Muscle of back (tissue), 3 donors: ENCODE measurements at regions not wholly inside any gene's neighbourhood (a gene's known extent, or its start where the extent isn't known, plus 50 kb on each side); places are given as distances from the start of the nearest gene placed in this dataset.
"Not testable (repeated sequence)": the region's sequence is repeated elsewhere in the genome, so short reads cannot be mapped to it uniquely, and the experiment has no call there.

Source experiments
- DNase-seq, 3 donors: peaks; one replicate each; pipeline versions ENCODE4 v3.0.0 to v3.0.0-alpha.2; 2013

DNA sequence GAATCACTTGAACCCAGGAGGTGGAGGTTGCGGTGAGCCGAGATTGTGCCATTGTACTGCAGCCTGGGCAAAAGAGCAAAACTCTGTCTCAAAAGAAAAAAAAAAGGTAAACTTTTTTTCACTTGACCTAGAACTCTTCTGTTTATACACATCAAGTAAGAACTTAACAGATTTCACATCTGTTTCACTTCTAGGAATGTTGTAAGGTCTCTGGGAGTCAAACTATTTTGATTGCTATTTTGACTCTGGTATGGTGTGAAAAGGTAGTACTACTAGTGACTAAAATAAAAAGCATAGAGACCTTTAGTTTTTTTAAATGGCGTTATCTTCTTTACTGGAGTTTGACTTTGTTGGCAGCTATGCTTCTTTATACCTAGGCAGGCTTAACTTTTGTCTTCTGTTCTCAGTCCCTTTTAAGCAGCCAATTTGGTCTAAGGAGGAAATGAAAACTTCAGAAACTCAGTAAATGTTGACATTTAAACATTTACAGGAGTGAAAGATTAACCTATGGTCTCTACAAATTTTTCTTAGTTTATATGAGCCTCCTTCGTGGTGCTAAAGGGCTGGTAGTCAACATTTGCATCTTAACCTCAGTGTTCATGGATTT is 84.7 kb downstream of the METTL2B start:
- not testable (repeated sequence) for DNase-seq

DNA sequence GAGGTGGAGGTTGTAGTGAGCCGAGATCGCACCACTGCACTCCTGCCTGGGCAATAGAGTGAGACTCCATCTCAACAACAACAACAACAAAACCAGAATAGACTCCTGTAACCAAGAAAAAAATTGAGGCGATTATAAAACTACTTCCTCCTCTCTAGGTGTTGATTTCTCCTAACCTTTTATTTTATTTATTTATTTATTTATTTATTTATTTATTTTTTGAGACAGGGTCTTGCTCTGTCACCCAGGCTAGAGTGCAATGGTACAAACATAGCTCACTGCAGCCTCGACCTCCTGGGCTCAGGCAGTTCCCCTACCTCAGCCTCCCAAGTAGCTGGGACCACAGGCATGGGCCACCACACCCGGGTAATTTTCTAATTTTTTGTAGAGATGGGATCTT is 86.2 kb downstream of the METTL2B start:
- not testable (repeated sequence) for DNase-seq

DNA sequence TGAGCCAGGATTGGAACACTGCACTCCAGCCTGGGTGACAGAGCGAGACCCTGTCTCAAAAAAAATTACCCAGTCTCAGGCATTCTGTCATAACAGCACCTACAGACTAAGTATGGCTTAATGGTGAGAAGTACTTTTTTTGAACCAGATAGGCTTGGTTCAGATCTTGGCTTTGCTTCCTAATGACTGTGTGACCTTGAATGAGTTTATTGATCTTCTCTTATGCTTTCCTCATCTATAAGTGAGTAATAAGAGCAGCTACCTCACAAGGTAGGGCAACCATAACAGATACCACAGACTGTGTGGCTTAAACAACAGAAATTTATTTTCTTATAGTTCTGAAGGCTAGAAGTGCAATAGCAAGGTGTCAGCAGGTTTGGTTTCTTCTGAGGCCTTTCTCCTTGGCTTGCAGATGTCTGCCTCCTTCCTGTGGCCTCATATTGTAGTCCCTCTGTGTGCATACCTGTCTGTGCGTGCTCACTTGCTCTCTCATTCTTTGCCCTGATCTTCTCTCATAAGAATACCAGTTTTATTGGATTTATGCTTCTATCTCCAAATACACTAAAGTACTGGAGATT is 87.7 kb downstream of the METTL2B start:
- DNase-seq, result not testable (repeated sequence)

DNA sequence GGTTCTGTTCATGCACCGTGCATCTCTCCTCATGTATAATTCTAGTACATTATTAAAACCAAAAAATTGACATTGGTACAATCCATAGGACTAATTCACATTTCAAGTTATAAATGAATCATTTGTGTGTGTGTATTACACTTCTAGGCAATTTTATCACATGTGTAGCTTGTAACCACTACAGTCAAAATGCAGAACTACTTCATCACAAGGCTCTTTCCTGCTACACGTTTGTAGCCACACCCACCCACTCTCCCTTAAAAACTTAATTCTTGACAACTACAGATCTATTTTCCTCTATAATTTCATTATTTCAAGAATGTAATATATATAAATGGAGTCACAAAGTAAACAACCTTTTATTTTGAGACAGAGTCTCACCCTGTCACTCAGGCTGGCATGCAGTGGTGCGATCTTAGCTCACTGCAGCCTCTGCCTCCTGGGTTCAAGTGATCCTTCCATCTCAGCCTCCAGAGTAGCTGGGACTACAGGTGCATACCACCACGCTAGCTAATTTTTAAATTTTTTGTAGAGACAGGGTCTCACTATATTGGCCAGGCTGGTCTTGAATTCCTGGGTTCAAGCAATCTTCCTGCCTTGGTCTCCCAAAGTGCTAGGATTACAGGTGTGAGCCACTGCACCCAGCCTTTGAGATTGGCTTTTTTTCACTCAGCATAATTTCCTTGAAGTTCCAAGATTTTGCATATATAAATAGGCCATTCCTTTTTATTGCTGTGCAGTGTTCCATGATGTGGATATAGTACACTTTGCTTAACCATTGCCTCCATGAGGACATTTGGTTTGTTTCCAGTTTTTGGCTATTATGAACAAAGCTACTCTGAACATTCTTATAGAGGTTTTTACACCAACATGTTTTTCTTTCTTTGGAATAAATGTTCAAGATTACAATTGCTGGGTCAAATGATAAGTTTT is 88.7 kb downstream of the METTL2B start:
- DNase-seq, result not testable (repeated sequence)

DNA sequence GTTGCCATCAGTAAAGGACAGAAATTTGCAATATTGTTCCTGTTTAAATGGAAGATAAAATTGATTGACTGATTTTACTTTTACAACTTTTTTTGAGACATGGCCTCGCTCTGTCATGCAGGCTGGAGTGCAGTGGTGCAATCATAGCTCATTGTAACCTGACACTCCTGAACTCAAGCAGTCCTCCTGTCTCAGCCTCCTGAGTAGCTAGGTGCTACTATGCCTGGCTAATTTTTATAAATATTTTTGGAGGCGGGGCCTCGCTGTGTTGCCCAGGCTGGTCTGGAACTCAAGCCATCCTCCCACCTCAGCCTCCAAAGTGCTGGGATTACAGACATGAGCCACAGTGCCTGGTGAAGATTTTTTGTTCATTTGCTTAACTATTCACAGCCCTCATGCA is 96.8 kb upstream of the GARIN1A start:
- DNase-seq, result not testable (repeated sequence)

DNA sequence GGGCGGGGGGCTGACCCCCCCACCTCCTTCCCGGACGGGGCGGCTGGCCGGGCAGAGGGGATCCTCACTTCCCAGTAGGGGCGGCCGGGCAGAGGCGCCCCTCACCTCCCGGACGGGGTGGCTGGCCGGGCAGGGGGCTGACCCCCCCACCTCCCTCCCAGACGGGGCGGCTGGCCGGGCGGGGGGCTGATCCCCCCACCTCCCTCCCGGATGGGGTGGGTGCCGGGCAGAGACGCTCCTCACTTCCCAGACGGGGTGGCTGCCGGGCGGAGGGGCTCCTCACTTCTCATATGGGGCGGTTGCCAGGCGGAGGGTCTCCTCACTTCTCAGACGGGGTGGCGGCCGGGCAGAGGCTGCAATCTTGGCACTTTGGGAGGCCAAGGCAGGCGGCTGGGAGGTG is 95.1 kb upstream of the GARIN1A start:
- DNase-seq, result not testable (repeated sequence)

DNA sequence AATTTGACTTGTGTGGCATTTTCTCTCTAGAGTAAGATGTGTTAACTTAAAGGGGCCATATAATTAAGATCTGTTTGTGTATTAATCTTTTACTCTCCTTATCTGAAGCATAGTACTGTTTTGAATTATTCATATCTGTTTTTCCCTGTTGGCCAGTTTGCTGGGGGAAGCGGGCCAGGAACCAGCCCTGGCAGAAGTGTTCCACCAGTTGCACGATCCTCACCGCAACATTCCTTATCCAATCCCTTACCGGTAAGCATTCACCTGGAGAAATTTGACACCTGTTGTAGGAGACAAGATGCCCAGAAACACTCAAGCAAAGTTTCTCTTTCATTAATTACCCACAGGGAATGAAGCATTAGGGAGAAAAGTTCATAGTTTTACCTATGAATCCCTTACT is 92.2 kb upstream of the GARIN1A start:
- not testable (repeated sequence) for DNase-seq

DNA sequence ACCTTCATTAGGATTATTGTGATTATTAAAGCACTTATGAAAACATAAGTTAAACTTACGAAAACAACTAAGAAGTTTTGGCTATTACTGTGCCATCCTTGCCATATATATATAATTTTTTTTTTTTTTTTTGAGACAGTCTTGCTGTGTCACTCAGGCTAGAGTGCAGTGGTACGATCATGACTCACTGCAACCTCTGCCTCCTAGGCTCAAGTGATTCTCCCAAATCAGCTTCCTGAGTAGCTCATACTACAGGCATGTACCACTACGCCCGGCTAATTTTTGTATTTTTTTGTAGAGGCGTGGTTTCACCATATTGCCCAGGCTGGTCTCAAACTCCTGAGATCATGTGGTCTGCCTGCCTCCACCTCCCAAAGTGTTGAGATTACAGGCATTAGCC is 91.0 kb upstream of the GARIN1A start:
- not testable (repeated sequence) for DNase-seq

DNA sequence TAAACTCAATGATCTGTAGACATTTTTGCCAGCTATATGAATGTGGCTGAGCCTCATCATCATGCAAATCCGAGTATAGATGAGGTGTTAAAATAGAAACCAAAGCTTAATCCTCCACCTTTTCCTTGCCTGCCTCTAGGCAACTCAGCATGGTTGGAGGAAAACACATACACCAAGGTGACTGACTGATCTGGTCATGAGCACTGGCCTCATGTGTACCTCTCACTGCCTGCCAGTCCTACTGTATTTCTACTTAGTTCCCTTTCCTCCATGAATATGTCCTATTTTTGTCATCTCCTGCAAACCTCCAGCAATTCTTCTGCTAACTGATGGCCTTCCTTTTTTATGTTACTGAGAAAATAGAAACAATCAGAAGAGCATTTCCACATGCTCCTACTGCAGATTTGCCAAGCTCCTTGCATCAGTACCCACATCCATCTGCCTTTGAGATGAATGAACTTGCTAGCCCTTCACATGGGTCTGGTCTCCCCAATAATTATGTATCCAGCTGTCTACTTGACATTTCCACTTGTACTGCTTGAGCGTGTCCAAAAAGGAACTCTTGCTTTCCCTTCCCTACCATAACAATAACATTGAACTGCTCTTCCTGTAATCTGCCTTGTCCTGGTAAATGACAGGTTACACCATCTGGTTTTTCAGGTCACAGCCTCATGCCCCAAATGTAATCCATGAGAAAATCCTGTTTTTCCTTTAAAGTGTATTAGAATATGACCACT is 90.1 kb upstream of the GARIN1A start:
- not testable (repeated sequence) for DNase-seq

DNA sequence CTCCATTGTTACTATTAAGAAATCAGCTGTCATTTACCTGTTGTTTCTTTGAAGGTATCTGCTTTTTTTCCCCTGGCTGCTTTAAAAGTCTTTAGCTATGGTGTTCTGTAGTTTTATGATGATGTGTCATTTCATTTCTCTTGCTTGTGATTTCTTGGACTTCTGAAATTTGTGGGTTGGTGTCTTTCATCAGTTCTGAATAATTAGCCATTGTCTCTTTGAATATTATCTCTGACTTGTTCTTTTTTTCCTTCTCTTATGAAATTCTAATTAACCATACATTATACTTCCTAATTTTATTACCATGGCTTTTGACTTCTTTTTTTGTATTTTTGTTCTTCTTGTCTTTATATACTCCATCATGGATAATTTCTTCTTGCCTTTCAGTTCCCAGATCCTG is 85.4 kb upstream of the GARIN1A start:
- DNase-seq, result not testable (repeated sequence)

DNA sequence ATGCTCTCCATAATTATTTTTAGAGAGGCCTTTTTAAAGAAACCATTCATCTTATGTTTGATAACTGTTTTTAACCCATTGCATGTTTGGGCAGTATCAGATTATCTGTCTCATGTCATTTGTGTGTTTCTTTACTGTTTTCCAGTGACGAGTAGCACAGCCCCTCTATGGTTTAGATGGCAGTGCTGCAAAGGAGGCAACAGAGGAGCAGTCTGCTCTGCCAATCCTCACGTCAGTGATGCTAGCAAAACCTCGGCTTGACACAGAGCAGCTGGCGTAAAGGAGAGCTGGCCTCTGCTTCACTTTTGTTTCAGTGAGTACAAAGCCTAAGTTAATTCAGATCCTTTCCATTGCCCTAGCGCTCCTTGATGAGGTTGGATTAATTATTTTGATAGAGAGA is 80.4 kb upstream of the GARIN1A start:
- DNase-seq, result no peak

DNA sequence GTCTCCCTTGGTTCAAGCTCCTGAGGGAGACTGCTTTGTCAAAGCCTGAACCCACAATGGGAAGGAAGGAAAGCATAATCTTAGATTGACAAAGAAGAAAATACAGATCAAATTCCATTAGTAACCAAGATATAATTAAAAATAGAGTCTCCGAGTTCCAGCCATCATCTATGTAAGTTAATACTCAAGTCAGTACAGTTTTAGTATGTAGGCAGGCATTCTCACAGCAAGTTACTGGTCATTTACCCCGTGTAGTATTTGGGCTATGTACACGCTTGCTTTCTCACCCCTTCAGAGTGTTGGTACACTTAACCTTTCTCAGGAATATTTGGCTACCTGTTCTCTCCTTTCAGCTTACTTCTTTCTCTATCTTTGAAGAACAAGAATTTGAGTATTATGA is 79.9 kb upstream of the GARIN1A start:
- DNase-seq, result not testable (repeated sequence)

DNA sequence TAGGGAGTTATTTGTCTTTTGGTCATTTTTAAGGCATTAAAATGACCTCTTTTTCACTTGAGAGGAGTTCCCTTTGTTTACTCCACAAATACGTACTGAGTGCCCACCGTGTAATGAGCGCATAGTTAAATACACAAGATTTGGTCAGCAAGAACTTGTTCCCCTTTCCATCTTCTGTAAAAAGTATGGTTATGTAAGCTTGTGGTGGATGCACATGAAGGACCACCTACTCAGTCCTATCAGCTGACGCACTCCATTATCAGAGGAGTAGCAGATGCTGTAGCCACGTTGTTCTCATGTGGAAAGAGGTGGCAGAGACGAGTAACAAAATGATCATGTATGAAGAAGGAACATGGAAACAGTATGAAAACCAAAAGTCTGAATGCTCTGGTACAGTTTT is 78.0 kb upstream of the GARIN1A start:
- DNase-seq, result not testable (repeated sequence)

DNA sequence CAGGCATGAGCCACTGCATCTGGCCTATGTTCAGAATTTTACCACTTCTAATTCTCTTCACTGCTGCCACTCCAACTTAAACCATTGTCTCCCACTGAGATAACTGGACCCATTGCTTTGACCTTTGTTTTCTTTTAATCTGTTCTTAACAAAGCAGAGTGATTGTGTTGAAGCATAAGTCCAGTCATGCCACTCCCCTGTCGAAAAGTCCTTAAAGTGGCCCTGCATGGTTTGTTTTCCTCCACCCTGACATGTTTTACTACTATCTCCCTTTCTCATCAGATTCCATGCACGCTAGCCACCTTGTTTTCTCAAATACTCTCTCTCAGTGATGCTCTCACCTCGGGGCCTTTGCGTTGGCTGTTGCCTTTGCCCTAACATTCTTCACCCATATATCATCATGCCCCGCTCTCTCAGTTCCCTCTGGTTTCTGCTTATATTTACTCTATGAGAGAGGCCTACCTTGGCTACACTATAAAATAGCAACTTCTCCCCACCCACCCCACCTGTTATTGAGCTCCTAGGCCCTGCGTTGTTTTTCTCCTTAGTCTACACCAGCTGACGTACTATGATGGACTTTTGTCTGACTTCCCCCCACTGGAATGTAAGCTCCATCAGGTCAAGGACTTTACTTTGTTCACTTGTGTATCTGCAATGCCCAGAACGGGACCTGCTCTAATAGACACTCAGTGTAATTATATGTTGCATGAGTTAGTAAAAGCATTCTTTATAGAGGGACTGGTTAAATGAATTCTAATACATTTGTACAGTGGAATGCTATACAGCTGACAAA is 75.6 kb upstream of the GARIN1A start:
- not testable (repeated sequence) for DNase-seq

DNA sequence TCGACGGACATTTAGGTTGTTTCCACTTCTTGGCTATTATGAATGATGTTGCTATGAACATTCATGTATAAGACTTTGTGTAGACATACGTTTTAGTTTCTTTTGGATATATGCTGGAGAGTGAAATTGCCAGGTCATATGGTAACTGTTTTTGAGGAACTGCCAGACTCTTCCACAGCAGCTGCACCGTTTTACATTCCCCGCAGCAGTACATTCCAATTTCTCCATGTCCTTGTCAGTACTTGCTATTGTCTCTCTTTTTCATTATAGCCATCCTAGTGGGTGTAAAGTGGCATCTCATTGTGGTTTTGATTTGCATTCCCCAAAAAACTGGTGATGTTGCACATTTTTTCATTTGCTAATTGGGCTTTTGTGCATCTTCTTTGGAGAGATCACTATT is 73.1 kb upstream of the GARIN1A start:
- DNase-seq, result peak in 1 of 3 donors; percentile 7

DNA sequence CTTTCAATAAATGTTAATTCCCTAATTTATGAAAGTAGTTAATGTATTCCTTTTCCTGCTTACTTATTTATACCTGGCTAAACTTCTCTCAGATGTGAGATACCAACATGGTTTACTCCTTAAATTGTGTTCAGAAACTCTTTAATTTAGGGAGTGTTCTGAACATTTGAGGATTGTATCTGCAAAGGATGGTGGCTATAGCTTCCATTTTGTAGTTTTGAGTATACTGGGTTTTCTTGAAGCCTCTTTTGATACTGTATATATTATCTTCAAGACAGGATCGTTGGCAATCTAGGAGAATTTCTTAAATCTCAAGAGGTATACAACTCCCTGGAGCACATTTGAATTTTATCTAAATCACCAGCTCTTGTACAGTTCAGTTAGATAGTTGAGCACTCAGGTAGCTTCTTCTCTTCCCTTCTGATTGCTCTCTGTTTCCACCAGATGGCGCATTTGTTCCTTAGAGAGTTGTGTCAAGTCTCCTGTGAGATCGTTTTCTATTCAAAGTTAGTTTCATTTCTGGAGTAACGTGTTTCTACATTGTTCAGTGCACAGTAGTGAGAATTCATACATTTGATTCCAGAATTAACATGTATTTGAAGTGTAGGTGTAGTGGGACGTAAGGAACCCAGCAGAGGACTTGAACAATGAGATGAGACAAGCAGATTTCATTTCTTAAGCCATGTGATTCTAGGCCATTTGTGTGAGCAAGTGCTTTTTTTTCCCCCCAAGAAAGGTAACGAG is 63.2 kb upstream of the GARIN1A start:
- peak; percentile 20 to 55 (median 23) for DNase-seq

DNA sequence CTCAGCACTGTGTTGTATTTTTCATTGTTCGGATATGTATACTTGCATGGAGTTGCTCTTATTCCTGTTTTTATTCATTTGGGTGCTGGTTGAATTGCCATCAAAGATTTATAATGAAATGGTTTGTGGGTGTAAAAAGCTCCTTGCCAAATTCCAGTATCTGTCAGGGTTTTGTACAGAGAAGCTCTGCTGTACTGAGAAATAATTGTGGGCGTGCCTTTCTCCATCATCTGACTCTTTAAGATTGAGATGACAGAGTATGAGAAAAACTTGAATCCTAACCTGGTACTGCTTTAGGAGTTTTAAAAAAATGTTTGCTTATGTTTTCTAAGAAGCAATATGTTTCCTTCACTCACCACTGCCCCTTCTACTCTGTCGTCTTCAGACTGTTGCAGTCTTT is 58.7 kb upstream of the GARIN1A start:
- DNase-seq, result not testable (repeated sequence)

DNA sequence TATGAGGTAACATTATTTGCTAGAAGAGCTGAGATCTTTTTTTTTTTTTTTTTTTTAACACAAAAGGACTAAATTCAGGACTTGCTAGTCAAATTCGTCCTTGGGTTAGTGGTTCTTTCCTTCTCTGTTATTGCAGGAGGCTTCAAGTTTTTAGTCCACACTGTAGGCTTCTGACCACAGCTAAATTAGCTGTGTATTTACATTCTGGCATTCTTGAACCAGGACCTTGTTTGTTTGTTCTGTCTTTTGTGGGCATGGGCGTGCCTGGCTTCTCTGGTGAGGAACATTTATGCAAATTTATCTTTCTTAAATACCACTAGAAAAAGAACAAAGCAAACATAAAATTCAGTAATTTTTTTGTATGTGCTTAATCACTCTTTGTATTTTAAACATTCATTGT is 57.3 kb upstream of the GARIN1A start:
- DNase-seq, result not testable (repeated sequence)

DNA sequence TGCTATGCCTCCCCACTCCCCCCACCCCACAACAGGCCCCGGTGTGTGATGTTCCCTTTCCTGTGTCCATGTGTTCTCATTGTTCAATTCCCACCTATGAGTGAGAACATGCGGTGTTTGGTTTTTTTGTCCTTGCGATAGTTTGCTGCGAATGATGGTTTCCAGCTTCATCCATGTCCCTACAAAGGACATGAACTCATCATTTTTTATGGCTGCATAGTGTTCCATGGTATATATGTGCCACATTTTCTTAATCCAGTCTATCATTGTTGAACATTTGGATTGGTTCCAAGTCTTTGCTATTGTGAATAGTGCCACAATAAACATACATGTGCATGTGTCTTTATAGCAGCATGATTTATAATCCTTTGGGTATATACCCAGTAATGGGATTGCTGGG is 55.3 kb upstream of the GARIN1A start:
- not testable (repeated sequence) for DNase-seq
